IMR-90 (cell line): ENCODE measurements at regions not wholly inside any gene's neighbourhood (a gene's known extent, or its start where the extent isn't known, plus 50 kb on each side); places are given as distances from the start of the nearest gene placed in this dataset.

ENCODE experiments used
- BHLHE40 ChIP-seq: fragments of 150-350 bp; IDR thresholded peaks from 2 replicates; pipeline ENCODE4 v1.6.1; 2016; ENCODE audit warnings: mild to moderate bottlenecking, low read depth, low read length
- CTCF ChIP-seq: conservative IDR thresholded peaks from 2 replicates; pipeline ENCODE4 v1.5.1; 2012; ENCODE audit warnings: mild to moderate bottlenecking, low read depth, low read length, improper control_type of control experiment
- ELK1 ChIP-seq: fragments of 150-350 bp; IDR thresholded peaks from 2 replicates; pipeline ENCODE4 v1.6.1; 2016; ENCODE audit warnings: low read depth, mild to moderate bottlenecking, low read length, moderate library complexity, borderline replicate concordance
- FOS ChIP-seq: fragments of 150-350 bp; IDR thresholded peaks from 2 replicates; pipeline ENCODE4 v1.6.1; 2016; ENCODE audit warnings: low read depth, low read length
- MAZ ChIP-seq: IDR thresholded peaks from 2 replicates; pipeline ENCODE4 v1.6.1; 2012; ENCODE audit warnings: low read depth, mild to moderate bottlenecking, low read length, improper control_type of control experiment, moderate library complexity, borderline replicate concordance
- MXI1 ChIP-seq: IDR thresholded peaks from 2 replicates; pipeline ENCODE4 v1.6.1; 2012; ENCODE audit warnings: low read depth, mild to moderate bottlenecking, low read length, moderate library complexity, borderline replicate concordance
- NFE2L2 ChIP-seq: fragments of 150-350 bp; IDR thresholded peaks from 2 replicates; pipeline ENCODE4 v1.6.1; 2016; ENCODE audit warnings: low read depth, mild to moderate bottlenecking, low read length
- POLR2A ChIP-seq: IDR thresholded peaks from 2 replicates; pipeline ENCODE4 v1.6.1; 2012; ENCODE audit warnings: mild to moderate bottlenecking, low read depth, low read length
- RAD21 ChIP-seq: IDR thresholded peaks from 2 replicates; pipeline ENCODE4 v1.6.1; 2012; ENCODE audit warnings: low read length, improper control_type of control experiment
- RCOR1 ChIP-seq: IDR thresholded peaks from 2 replicates; pipeline ENCODE4 v1.6.1; 2012; ENCODE audit warnings: mild to moderate bottlenecking, low read length, improper control_type of control experiment; ENCODE audit not compliant: insufficient replicate concordance
- RFX5 ChIP-seq: IDR thresholded peaks from 2 replicates; pipeline ENCODE4 v1.8.0; 2012; ENCODE audit warnings: low read depth, mild to moderate bottlenecking, low read length, moderate library complexity

DNA sequence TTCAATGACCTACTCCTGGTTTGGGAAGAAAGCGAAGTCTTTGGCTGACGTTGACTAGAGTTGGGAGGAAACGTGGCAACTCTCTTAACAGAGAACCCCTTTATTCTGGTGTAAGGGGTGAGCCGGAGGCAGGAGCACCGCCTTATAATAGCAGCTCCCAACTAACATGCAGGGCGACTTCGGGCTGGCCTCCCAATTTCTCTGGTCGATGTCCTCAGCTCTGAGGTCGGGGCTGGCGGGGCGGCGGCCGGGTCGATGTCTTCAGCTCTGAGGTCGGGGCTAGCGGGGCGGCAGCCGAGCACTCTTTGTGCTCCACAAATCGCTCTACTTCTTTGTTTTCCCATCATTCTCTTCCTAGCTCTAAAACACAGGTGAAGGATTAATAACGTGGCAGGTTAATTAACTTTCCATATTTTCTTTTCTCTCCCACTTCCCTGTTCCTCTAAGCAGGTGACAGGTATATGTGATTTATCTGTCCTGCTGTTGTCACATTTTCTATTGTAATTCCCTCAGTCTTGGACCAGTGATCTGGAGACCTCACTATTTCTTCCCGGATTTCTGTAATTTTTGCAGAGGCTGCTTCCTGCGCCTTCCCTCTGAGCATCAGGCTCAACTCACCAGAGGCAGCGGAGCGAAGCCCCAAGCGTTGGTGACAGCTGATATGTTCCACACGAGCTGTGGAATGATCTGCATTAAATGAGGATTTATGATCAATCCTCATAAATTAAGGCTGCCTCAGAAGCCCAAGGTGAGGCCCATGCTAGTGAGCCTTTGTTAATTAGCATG, 64.3 kb downstream of the ACKR3 start:
- no peak for TF ChIP-seq CTCF
- no peak for TF ChIP-seq NFE2L2
- TF ChIP-seq RCOR1: no peak
- no peak for TF ChIP-seq POLR2A
- no peak for TF ChIP-seq RFX5
- no peak for TF ChIP-seq MAZ
- no peak for TF ChIP-seq MXI1
- no peak for TF ChIP-seq RAD21
- no peak for TF ChIP-seq FOS
- no peak for TF ChIP-seq ELK1
- TF ChIP-seq BHLHE40: no peak
